ENCODE measurements at regions not wholly inside any gene's neighbourhood (a gene's known extent, or its start where the extent isn't known, plus 50 kb on each side); places are given as distances from the start of the nearest gene placed in this dataset.

DNA sequence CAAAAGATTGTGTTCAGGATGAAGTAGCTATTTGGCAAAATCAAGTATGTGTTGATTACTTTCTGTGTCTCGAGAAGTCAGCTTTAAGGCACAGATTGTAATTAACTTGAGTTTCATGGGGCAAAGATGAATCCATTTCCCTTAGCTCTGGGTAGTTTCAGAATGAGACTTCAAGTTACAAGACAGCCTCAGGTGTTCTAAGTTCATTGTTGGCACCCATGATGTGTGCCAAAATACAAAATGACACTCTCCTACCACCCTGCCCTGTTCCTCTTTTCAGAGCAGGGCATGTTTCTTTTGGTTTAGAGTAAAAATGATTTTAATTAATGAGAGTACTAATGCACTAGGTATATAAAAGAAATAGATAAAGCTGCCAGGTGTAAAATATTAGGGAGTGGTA lies 797.6 kb upstream of the POT1 start:
- TF ChIP-seq, protein P1, sequence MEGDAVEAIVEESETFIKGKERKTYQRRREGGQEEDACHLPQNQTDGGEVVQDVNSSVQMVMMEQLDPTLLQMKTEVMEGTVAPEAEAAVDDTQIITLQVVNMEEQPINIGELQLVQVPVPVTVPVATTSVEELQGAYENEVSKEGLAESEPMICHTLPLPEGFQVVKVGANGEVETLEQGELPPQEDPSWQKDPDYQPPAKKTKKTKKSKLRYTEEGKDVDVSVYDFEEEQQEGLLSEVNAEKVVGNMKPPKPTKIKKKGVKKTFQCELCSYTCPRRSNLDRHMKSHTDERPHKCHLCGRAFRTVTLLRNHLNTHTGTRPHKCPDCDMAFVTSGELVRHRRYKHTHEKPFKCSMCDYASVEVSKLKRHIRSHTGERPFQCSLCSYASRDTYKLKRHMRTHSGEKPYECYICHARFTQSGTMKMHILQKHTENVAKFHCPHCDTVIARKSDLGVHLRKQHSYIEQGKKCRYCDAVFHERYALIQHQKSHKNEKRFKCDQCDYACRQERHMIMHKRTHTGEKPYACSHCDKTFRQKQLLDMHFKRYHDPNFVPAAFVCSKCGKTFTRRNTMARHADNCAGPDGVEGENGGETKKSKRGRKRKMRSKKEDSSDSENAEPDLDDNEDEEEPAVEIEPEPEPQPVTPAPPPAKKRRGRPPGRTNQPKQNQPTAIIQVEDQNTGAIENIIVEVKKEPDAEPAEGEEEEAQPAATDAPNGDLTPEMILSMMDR (conservative IDR thresholded peaks at IDR 0.05), result no peak
- no peak for TF ChIP-seq EZH2 (IDR thresholded peaks at IDR 0.05; ENCODE audit: low read depth)
